PC-3 (cell line): ENCODE measurements at regions not wholly inside any gene's neighbourhood (a gene's known extent, or its start where the extent isn't known, plus 50 kb on each side); places are given as distances from the start of the nearest gene placed in this dataset.

Experiments
- ATAC-seq: fragments of 200-7000 bp; cut with Tn5 transposase; 2 replicates; pipeline ENCODE4 v1.9.1; 2020; ENCODE audit warnings: mild to moderate bottlenecking, moderate library complexity
- BruUV-seq: library from RNA; stranded (reverse); fragments of 400-500 nt; replicated peaks from 2 replicates; lab custom pipeline; 2021; lab: Mats Ljungman, UMichigan
- CTCF ChIA-PET: fragments of 300-600 bp; sonication (Branson Sonifier 250); formaldehyde crosslinking; loops from one replicate; lab custom pipeline; 2022; ENCODE audit warnings: antibody characterized with exemption; lab: Charles Lee
- POLR2A ChIA-PET: fragments of 300-600 bp; sonication (Branson Sonifier 250); formaldehyde crosslinking; loops from one replicate; lab custom pipeline; 2022; ENCODE audit warnings: antibody characterized with exemption; ENCODE audit not compliant: unreplicated experiment; lab: Charles Lee
- DNase-seq: peaks from one replicate; pipeline ENCODE4 v3.0.0-alpha.2; 2015
- H2AFZ ChIP-seq: fragments of 300-600 bp; sonication (generic); 2 replicates; pipeline ENCODE4 v1.6.0; 2016; ENCODE audit warnings: antibody characterized with exemption, low read length
- H3F3A ChIP-seq: fragments of 300-600 bp; sonication (generic); one replicate; pipeline ENCODE4 v1.6.0; 2017; ENCODE audit warnings: antibody characterized with exemption, low read length, control low read depth, mild to moderate bottlenecking; ENCODE audit not compliant: unreplicated experiment
- H3K27ac ChIP-seq: fragments of 300-600 bp; sonication (generic); 2 replicates; pipeline ENCODE4 v1.5.1; 2016; ENCODE audit warnings: mild to moderate bottlenecking, low read length
- H3K27me3 ChIP-seq: fragments of 300-600 bp; sonication (generic); 2 replicates; pipeline ENCODE4 v1.6.1; 2016; ENCODE audit warnings: low read length, mixed read lengths
- H3K36me3 ChIP-seq: fragments of 300-600 bp; sonication (generic); 2 replicates; pipeline ENCODE4 v1.6.1; 2016; ENCODE audit warnings: low read depth, mixed run types, low read length, mixed read lengths
- H3K4me1 ChIP-seq: fragments of 300-600 bp; sonication (generic); 2 replicates; pipeline ENCODE4 v1.5.1; 2016; ENCODE audit warnings: low read length; ENCODE audit not compliant: insufficient read depth
- H3K4me2 ChIP-seq: fragments of 300-600 bp; sonication (generic); 2 replicates; pipeline ENCODE4 v1.6.0; 2016; ENCODE audit warnings: low read length
- H3K4me3 ChIP-seq: fragments of 300-600 bp; sonication (generic); 2 replicates; pipeline ENCODE4 v1.5.1; 2016; ENCODE audit warnings: mild to moderate bottlenecking, low read length, mixed read lengths
- H3K79me2 ChIP-seq: fragments of 300-600 bp; sonication (generic); 2 replicates; pipeline ENCODE4 v1.6.1; 2017; ENCODE audit warnings: low read length, mixed read lengths
- H3K9ac ChIP-seq: fragments of 300-600 bp; sonication (generic); 2 replicates; pipeline ENCODE4 v1.6.0; 2016; ENCODE audit warnings: mild to moderate bottlenecking, low read length
- H3K9me2 ChIP-seq: fragments of 300-600 bp; sonication (generic); replicated peaks from 2 replicates; pipeline ENCODE4 v1.6.1; 2016; ENCODE audit warnings: mixed run types, low read length, mixed read lengths
- H3K9me3 ChIP-seq: fragments of 300-600 bp; sonication (generic); 2 replicates; pipeline ENCODE4 v1.6.1; 2016; ENCODE audit warnings: low read length, mixed read lengths
- H4K20me1 ChIP-seq: fragments of 300-600 bp; sonication (generic); 2 replicates; pipeline ENCODE4 v1.6.1; 2016; ENCODE audit warnings: low read length, mixed read lengths
- EZH2 ChIP-seq: fragments of 300-600 bp; sonication (generic); IDR thresholded peaks from one replicate; pipeline ENCODE4 v1.6.1; 2017; ENCODE audit warnings: antibody characterized with exemption, mild to moderate bottlenecking, low read length; ENCODE audit not compliant: unreplicated experiment
- EZH2phosphoT487 ChIP-seq: fragments of 300-600 bp; sonication (generic); IDR thresholded peaks from 2 replicates; pipeline ENCODE4 v1.6.1; 2018; ENCODE audit warnings: mild to moderate bottlenecking, antibody characterized with exemption, low read length, borderline replicate concordance
- intact Hi-C: fragments of 100-400 bp; cut with micrococcal nuclease; formaldehyde crosslinking; loops from 2 replicates; pipeline ENCODE4 v1.9.0; 2023
- TF ChIP-seq, protein P1 (sequence below): fragments of 300-600 bp; sonication (generic); conservative IDR thresholded peaks from 2 replicates; pipeline ENCODE4 v1.5.1; 2017; ENCODE audit warnings: antibody characterized with exemption, low read depth, mild to moderate bottlenecking, low read length

DNA sequence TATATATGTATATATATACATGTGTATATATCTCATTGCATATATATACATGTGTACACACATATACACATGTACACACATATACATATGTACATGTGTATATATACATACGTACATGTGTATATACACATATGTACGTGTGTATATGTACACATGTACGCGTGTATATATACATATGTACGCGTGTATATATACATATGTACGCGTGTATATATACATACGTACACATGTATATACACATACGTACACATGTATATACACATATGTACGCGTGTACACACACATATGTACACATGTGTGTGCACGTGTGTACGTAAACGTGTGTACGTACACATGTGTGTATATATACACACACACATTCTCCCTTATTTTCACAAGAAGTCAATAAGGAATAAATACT is 141.6 kb upstream of the TMCC3 start:
- no TSS peak for BruUV-seq

DNA sequence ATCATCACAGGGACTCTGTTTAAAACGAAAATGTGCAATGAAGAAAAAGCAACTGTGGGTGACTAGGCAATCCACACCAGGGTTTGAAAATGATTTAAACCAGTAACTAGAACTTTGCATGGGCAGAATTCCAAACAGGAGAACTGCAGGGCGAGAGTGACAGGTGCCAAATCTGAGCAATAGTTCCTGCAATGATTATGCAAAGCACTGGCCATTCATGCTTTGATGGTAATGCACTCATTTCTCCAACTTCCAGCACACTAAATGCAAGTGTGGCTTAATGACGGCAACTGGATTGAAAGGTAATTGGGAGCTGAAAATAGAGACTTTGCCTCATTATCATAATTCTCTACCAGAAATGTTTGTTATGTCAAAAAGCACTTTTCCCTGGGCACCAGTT is 140.5 kb upstream of the TMCC3 start:
- Histone ChIP-seq H2AFZ (no peak overlapping the region), H3K36me3 (no peaks in the 10 kb centered on the region), H3K9me2 (no peaks in the 10 kb centered on the region), H3K27ac (no peak overlapping the region), H3K79me2 (no peaks in the 10 kb centered on the region), H3K4me2 (no peak overlapping the region), H3K4me3 (no peak overlapping the region), H3F3A (no peaks in the 10 kb centered on the region), H3K4me1 (peaks cover 2% of the 10 kb centered on the region; the same call in 1 of the 2 replicates), H3K27me3 (no peaks in the 10 kb centered on the region), H3K9ac (no peak overlapping the region), H3K9me3 (no peaks in the 10 kb centered on the region), H4K20me1 (no peaks in the 10 kb centered on the region)
- no TSS peak for BruUV-seq
- ChIA-PET CTCF (no interaction called here), POLR2A (no interaction called here)
- no peak for ATAC-seq
- TF ChIP-seq, protein P1, sequence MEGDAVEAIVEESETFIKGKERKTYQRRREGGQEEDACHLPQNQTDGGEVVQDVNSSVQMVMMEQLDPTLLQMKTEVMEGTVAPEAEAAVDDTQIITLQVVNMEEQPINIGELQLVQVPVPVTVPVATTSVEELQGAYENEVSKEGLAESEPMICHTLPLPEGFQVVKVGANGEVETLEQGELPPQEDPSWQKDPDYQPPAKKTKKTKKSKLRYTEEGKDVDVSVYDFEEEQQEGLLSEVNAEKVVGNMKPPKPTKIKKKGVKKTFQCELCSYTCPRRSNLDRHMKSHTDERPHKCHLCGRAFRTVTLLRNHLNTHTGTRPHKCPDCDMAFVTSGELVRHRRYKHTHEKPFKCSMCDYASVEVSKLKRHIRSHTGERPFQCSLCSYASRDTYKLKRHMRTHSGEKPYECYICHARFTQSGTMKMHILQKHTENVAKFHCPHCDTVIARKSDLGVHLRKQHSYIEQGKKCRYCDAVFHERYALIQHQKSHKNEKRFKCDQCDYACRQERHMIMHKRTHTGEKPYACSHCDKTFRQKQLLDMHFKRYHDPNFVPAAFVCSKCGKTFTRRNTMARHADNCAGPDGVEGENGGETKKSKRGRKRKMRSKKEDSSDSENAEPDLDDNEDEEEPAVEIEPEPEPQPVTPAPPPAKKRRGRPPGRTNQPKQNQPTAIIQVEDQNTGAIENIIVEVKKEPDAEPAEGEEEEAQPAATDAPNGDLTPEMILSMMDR: no peak
- TF ChIP-seq EZH2 (no peak), EZH2phosphoT487 (no peak)
- no peak for DNase-seq
- intact Hi-C loops: no loop called here

More for the DNA sequence above, 141.6 kb upstream of the TMCC3 start:
- Histone ChIP-seq H3K79me2 (no peaks in the 10 kb centered on the region), H3K4me3 (no peak overlapping the region), H3K9me3 (no peaks in the 10 kb centered on the region), H2AFZ (no peak overlapping the region), H3K27me3 (no peaks in the 10 kb centered on the region), H3K4me2 (no peak overlapping the region), H3K9me2 (no peaks in the 10 kb centered on the region), H3K9ac (no peak overlapping the region), H4K20me1 (no peaks in the 10 kb centered on the region), H3K27ac (no peak overlapping the region), H3K4me1 (peaks cover 11% of the 10 kb centered on the region; the same call in 1 of the 2 replicates), H3F3A (no peaks in the 10 kb centered on the region), H3K36me3 (no peaks in the 10 kb centered on the region)
- DNase-seq (no peak), ATAC-seq (no peak)
- ChIA-PET POLR2A (no interaction called here), CTCF (no interaction called here)
- TF ChIP-seq, protein P1: no peak
- no peak for TF ChIP-seq EZH2
- TF ChIP-seq EZH2phosphoT487: no peak
- intact Hi-C loops: no loop called here

DNA sequence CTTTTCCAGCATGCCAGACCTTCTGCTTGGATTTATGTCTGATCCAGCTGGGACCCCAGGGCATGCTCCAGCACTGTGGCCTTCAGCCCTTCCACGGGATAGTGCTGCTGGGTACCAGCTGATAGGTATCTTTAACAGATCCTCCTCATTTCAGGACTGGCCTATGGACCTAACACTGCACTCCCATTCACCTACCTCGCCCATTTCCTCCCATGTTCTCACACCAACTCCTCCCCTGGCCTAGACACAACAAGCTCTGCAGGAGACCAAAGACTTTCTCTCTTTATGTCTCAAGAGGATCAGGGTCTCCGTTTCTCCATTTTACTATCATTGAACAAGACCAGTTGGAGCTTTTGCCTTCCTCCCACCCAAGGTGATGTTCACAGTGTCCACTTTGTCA is 140.0 kb upstream of the TMCC3 start:
- Histone ChIP-seq H3K9me3 (no peaks in the 10 kb centered on the region), H3K27me3 (no peaks in the 10 kb centered on the region), H2AFZ (no peak overlapping the region), H4K20me1 (no peaks in the 10 kb centered on the region), H3K27ac (no peak overlapping the region), H3K36me3 (no peaks in the 10 kb centered on the region), H3K4me1 (no peaks in the 10 kb centered on the region), H3K9ac (no peak overlapping the region), H3F3A (no peaks in the 10 kb centered on the region), H3K9me2 (no peaks in the 10 kb centered on the region), H3K4me3 (no peak overlapping the region), H3K79me2 (no peaks in the 10 kb centered on the region), H3K4me2 (no peak overlapping the region)
- no TSS peak for BruUV-seq
- intact Hi-C loops: no loop called here
- ChIA-PET CTCF (no interaction called here), POLR2A (no interaction called here)
- no peak for ATAC-seq
- no peak for DNase-seq
- TF ChIP-seq, protein P1: no peak
- TF ChIP-seq EZH2phosphoT487 (no peak), EZH2 (no peak)
